Peyer's patch (tissue), 4 donors: ENCODE measurements at regions not wholly inside any gene's neighbourhood (a gene's known extent, or its start where the extent isn't known, plus 50 kb on each side); places are given as distances from the start of the nearest gene placed in this dataset.

Experiments used
- DNase-seq, 3 donors: peaks; one replicate each; pipeline ENCODE4 v3.0.0-alpha.2; 2017 to 2019
- H3K27ac ChIP-seq, 4 donors: fragments of 200-600 bp; sonication (generic); one replicate each; pipeline ENCODE4 v1.5.1; 2016 to 2019
- H3K27me3 ChIP-seq, 2 donors: fragments of 200-600 bp; sonication (generic); one replicate each; pipeline ENCODE4 v1.5.1; 2019
- H3K36me3 ChIP-seq, 3 donors: fragments of 200-600 bp; sonication (generic); one replicate each; pipeline ENCODE4 v1.5.1; 2016 to 2019
- H3K4me1 ChIP-seq, 4 donors: fragments of 200-600 bp; sonication (generic); one replicate each; pipeline ENCODE4 v1.5.1; 2016 to 2019
- H3K4me3 ChIP-seq, 4 donors: fragments of 200-600 bp; sonication (generic); 1 replicate in 3 of 4; 2 replicates in 1 of 4; pipeline ENCODE4 v1.5.1; 2016 to 2019; ENCODE audit warnings: mild to moderate bottlenecking in 1 of 4
- H3K9me3 ChIP-seq, 4 donors: fragments of 200-600 bp; sonication (generic); one replicate each; pipeline ENCODE4 v1.5.1; 2016 to 2019; ENCODE audit warnings: mild to moderate bottlenecking in 1 of 4
- CTCF ChIP-seq, 6 experiments: fragments of 450-650 bp in 4 of 6; fragments of 200-600 bp in 2 of 6; sonication (generic) in 1 of 6; IDR thresholded peaks; one replicate each; pipeline ENCODE4 v1.5.1; 2017 to 2019; ENCODE audit warnings: antibody characterized with exemption in 6 of 6, mild to moderate bottlenecking in 3 of 6, moderate library complexity in 1 of 6
- POLR2A ChIP-seq, 2 donors: fragments of 450-650 bp; IDR thresholded peaks; one replicate each; pipeline ENCODE4 v1.5.1; 2017; ENCODE audit warnings: antibody characterized with exemption in 2 of 2, mild to moderate bottlenecking in 2 of 2, moderate library complexity in 2 of 2

- no peaks in the 10 kb centered on the region for H3K4me1 ChIP-seq
- no peak overlapping the region for H3K4me3 ChIP-seq
- no peaks in the 10 kb centered on the region for H3K36me3 ChIP-seq
- H3K27ac ChIP-seq, result no peak overlapping the region
- TF ChIP-seq CTCF (IDR thresholded peaks at IDR 0.05) (no peak), POLR2A (IDR thresholded peaks at IDR 0.05) (no peak)
- no peaks in the 10 kb centered on the region for H3K27me3 ChIP-seq
- no peaks in the 10 kb centered on the region for H3K9me3 ChIP-seq
- DNase-seq, result no peak
These were observed 302.0 kb downstream of the KLF12 start for GRCh38 chr13:73832128-73832588.

- no peaks in the 10 kb centered on the region for H3K4me1 ChIP-seq
- H3K27ac ChIP-seq, result no peak overlapping the region
- H3K9me3 ChIP-seq, result no peaks in the 10 kb centered on the region
- H3K4me3 ChIP-seq, result no peak overlapping the region
- TF ChIP-seq POLR2A (IDR thresholded peaks at IDR 0.05) (no peak), CTCF (IDR thresholded peaks at IDR 0.05) (no peak)
- no peak for DNase-seq
- no peaks in the 10 kb centered on the region for H3K36me3 ChIP-seq
- H3K27me3 ChIP-seq, result no peaks in the 10 kb centered on the region
These were observed 304.8 kb downstream of the KLF12 start for GRCh38 chr13:73829416-73829815.

- H3K36me3 ChIP-seq, result no peaks in the 10 kb centered on the region
- H3K4me1 ChIP-seq, result no peaks in the 10 kb centered on the region
These were observed 305.4 kb downstream of the KLF12 start for GRCh38 chr13:73828811-73829210.

GRCh38 chr13:73827434-73827833, 306.8 kb downstream of the KLF12 start:
- no peak for DNase-seq
- no peak overlapping the region for H3K27ac ChIP-seq
- H3K27me3 ChIP-seq, result no peaks in the 10 kb centered on the region
- no peak overlapping the region for H3K4me3 ChIP-seq
- TF ChIP-seq CTCF (IDR thresholded peaks at IDR 0.05) (no peak), POLR2A (IDR thresholded peaks at IDR 0.05) (no peak)
- no peaks in the 10 kb centered on the region for H3K36me3 ChIP-seq
- H3K9me3 ChIP-seq, result no peaks in the 10 kb centered on the region
- H3K4me1 ChIP-seq, result no peaks in the 10 kb centered on the region

More at GRCh38 chr13:73828811-73829210, 305.4 kb downstream of the KLF12 start:
- Histone ChIP-seq H3K27ac (no peak overlapping the region), H3K9me3 (no peaks in the 10 kb centered on the region), H3K4me3 (no peak overlapping the region), H3K27me3 (no peaks in the 10 kb centered on the region)
- DNase-seq, result no peak
- TF ChIP-seq CTCF (IDR thresholded peaks at IDR 0.05) (no peak), POLR2A (IDR thresholded peaks at IDR 0.05) (no peak)

- no peaks in the 10 kb centered on the region for H3K4me1 ChIP-seq
- no peak overlapping the region for H3K4me3 ChIP-seq
- no peaks in the 10 kb centered on the region for H3K27me3 ChIP-seq
- no peak for DNase-seq
- no peak overlapping the region for H3K27ac ChIP-seq
- TF ChIP-seq CTCF (IDR thresholded peaks at IDR 0.05) (no peak), POLR2A (IDR thresholded peaks at IDR 0.05) (no peak)
- H3K36me3 ChIP-seq, result no peaks in the 10 kb centered on the region
- no peaks in the 10 kb centered on the region for H3K9me3 ChIP-seq
These were observed 309.1 kb downstream of the KLF12 start for GRCh38 chr13:73825143-73825542.
